Bone marrow (tissue), 2 donors: ENCODE measurements at regions not wholly inside any gene's neighbourhood (a gene's known extent, or its start where the extent isn't known, plus 50 kb on each side); places are given as distances from the start of the nearest gene placed in this dataset.

Experiments
- DNase-seq, 2 donors: peaks; one replicate each; lab custom pipeline; 2025; lab: John Stamatoyannopoulos, UW

- DNase-seq = no peak
These were observed 56.2 kb upstream of the RPS6KA3 start for GRCh38 chrX:20322887-20323286.

- DNase-seq = peak in 1 of 2 donors; percentile 58
These were observed 53.9 kb upstream of the RPS6KA3 start for GRCh38 chrX:20320461-20321159.

- DNase-seq = no peak
These were observed 52.3 kb upstream of the RPS6KA3 start for GRCh38 chrX:20319054-20319453.

GRCh38 chrX:20317873-20318272 is 51.2 kb upstream of the RPS6KA3 start:
- no peak for DNase-seq
